ENCODE measurements at regions not wholly inside any gene's neighbourhood (a gene's known extent, or its start where the extent isn't known, plus 50 kb on each side); places are given as distances from the start of the nearest gene placed in this dataset.

DNA sequence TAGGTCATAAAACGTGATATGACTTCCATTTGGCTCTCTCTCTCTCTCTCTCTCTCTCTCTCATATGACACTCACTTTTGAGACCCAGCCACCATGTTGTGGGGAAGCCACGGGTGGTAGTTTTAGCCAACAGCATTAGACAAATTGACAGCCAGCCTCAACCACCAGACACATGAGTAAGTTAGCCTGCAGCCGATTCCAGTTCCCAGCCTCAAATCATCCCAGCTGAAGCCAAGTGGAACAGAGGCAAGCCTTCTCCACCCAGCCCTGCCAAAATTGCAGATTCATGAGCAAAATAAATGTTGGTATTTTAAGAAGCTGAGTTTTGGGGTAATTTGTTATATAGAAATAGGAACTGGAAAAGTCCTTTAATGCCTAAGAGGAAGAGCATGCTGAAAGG is 98.0 kb upstream of the DNAH14 start:
- TF ChIP-seq RCOR1 (IDR thresholded peaks at IDR 0.05; ENCODE audit: insufficient replicate concordance, low read length) (no peak), BHLHE40 (IDR thresholded peaks at IDR 0.05; ENCODE audit: low read depth, low read length) (no peak)
- TF ChIP-seq, protein P1, sequence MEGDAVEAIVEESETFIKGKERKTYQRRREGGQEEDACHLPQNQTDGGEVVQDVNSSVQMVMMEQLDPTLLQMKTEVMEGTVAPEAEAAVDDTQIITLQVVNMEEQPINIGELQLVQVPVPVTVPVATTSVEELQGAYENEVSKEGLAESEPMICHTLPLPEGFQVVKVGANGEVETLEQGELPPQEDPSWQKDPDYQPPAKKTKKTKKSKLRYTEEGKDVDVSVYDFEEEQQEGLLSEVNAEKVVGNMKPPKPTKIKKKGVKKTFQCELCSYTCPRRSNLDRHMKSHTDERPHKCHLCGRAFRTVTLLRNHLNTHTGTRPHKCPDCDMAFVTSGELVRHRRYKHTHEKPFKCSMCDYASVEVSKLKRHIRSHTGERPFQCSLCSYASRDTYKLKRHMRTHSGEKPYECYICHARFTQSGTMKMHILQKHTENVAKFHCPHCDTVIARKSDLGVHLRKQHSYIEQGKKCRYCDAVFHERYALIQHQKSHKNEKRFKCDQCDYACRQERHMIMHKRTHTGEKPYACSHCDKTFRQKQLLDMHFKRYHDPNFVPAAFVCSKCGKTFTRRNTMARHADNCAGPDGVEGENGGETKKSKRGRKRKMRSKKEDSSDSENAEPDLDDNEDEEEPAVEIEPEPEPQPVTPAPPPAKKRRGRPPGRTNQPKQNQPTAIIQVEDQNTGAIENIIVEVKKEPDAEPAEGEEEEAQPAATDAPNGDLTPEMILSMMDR (conservative IDR thresholded peaks at IDR 0.05; ENCODE audit: low read depth, low read length) = no peak
- TF ChIP-seq, protein P2, sequence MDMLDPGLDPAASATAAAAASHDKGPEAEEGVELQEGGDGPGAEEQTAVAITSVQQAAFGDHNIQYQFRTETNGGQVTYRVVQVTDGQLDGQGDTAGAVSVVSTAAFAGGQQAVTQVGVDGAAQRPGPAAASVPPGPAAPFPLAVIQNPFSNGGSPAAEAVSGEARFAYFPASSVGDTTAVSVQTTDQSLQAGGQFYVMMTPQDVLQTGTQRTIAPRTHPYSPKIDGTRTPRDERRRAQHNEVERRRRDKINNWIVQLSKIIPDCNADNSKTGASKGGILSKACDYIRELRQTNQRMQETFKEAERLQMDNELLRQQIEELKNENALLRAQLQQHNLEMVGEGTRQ (IDR thresholded peaks at IDR 0.05; ENCODE audit: low read depth, low read length) = no peak

All from IMR-90 (cell line).